HepG2 (cell line): ENCODE measurements at regions not wholly inside any gene's neighbourhood (a gene's known extent, or its start where the extent isn't known, plus 50 kb on each side); places are given as distances from the start of the nearest gene placed in this dataset.

Experiments used
- ARNT ChIP-seq: fragments of 450-650 bp; IDR thresholded peaks from 2 replicates; pipeline ENCODE4 v1.6.1; 2017
- HCFC1 ChIP-seq: fragments of 150-350 bp; IDR thresholded peaks from 2 replicates; pipeline ENCODE4 v1.6.1; 2014; ENCODE audit warnings: low read depth, low read length
- NAIF1 ChIP-seq: sonication (generic); formaldehyde crosslinking; IDR thresholded peaks from 2 replicates; pipeline ENCODE4 v1.5.0; 2020; ENCODE audit warnings: mild to moderate bottlenecking, missing genetic modification reagents, borderline replicate concordance
- NFIB ChIP-seq: sonication (generic); formaldehyde crosslinking; IDR thresholded peaks from 2 replicates; pipeline ENCODE4 v1.9.0; 2021; ENCODE audit warnings: missing genetic modification reagents, mild to moderate bottlenecking, borderline replicate concordance
- NPAS2 ChIP-seq: sonication (generic); formaldehyde crosslinking; IDR thresholded peaks from 2 replicates; pipeline ENCODE4 v1.8.0; 2022; ENCODE audit warnings: mild to moderate bottlenecking, missing genetic modification reagents, borderline replicate concordance
- NR1H2 ChIP-seq: sonication (generic); formaldehyde crosslinking; IDR thresholded peaks from 2 replicates; pipeline ENCODE4 v1.8.1; 2022; ENCODE audit warnings: low read depth, missing genetic modification reagents, borderline replicate concordance
- SCMH1 ChIP-seq: sonication (generic); formaldehyde crosslinking; IDR thresholded peaks from 2 replicates; pipeline ENCODE4 v1.9.0; 2021; ENCODE audit warnings: missing genetic modification reagents, mild to moderate bottlenecking, borderline replicate concordance
- SMAD9 ChIP-seq: sonication (generic); formaldehyde crosslinking; IDR thresholded peaks from 2 replicates; pipeline ENCODE4 v1.5.1; 2020; ENCODE audit warnings: mild to moderate bottlenecking, missing genetic modification reagents
- ZBTB1 ChIP-seq: sonication (generic); formaldehyde crosslinking; IDR thresholded peaks from 2 replicates; pipeline ENCODE4 v1.4.0; 2020; ENCODE audit warnings: missing genetic modification reagents, borderline replicate concordance
- ZFP41 ChIP-seq: sonication (generic); formaldehyde crosslinking; IDR thresholded peaks from 2 replicates; pipeline ENCODE4 v1.4.0; 2020; ENCODE audit warnings: mild to moderate bottlenecking, missing genetic modification reagents, borderline replicate concordance
- ZKSCAN1 ChIP-seq: fragments of 150-350 bp; IDR thresholded peaks from 2 replicates; pipeline ENCODE4 v1.6.1; 2014; ENCODE audit warnings: low read length
- ZNF232 ChIP-seq: sonication (generic); formaldehyde crosslinking; IDR thresholded peaks from 2 replicates; pipeline ENCODE4 v1.4.0; 2020; ENCODE audit warnings: missing genetic modification reagents, borderline replicate concordance
- ZNF510 ChIP-seq: sonication (generic); formaldehyde crosslinking; IDR thresholded peaks from 2 replicates; pipeline ENCODE4 v1.4.0; 2020; ENCODE audit warnings: low read depth, mild to moderate bottlenecking, missing genetic modification reagents
- ZNF546 ChIP-seq: sonication (generic); formaldehyde crosslinking; conservative IDR thresholded peaks from 2 replicates; pipeline ENCODE4 v1.8.1; 2023; ENCODE audit warnings: mild to moderate bottlenecking, missing genetic modification reagents
- ZNF563 ChIP-seq: sonication (generic); formaldehyde crosslinking; IDR thresholded peaks from 2 replicates; pipeline ENCODE4 v1.8.0; 2022; ENCODE audit warnings: mild to moderate bottlenecking, moderate library complexity, missing genetic modification reagents
- ZNF567 ChIP-seq: sonication (generic); formaldehyde crosslinking; IDR thresholded peaks from 2 replicates; pipeline ENCODE4 v1.8.1; 2023; ENCODE audit warnings: mild to moderate bottlenecking, missing genetic modification reagents, borderline replicate concordance
- ZNF569 ChIP-seq: sonication (generic); formaldehyde crosslinking; IDR thresholded peaks from 2 replicates; pipeline ENCODE4 v1.5.0; 2020; ENCODE audit warnings: mild to moderate bottlenecking, missing genetic modification reagents, moderate library complexity, borderline replicate concordance
- ZNF607 ChIP-seq: sonication (generic); formaldehyde crosslinking; IDR thresholded peaks from 2 replicates; pipeline ENCODE4 v1.5.1; 2020; ENCODE audit warnings: missing genetic modification reagents, mild to moderate bottlenecking, borderline replicate concordance
- ZNF713 ChIP-seq: sonication (generic); formaldehyde crosslinking; IDR thresholded peaks from 2 replicates; pipeline ENCODE4 v1.4.0; 2020; ENCODE audit warnings: mild to moderate bottlenecking, missing genetic modification reagents
- TF ChIP-seq, protein P1 (sequence below): sonication (generic); formaldehyde crosslinking; IDR thresholded peaks from 2 replicates; pipeline ENCODE4 v1.4.0; 2020; ENCODE audit warnings: low read depth, mild to moderate bottlenecking, missing genetic modification reagents
- TF ChIP-seq, protein P2 (sequence below): sonication (generic); formaldehyde crosslinking; conservative IDR thresholded peaks from 2 replicates; pipeline ENCODE4 v1.4.0; 2020; ENCODE audit warnings: missing genetic modification reagents
- TF ChIP-seq, protein P3 (sequence below): sonication (generic); formaldehyde crosslinking; IDR thresholded peaks from 2 replicates; pipeline ENCODE4 v1.5.0; 2020; ENCODE audit warnings: missing genetic modification reagents
- TF ChIP-seq, protein P4 (sequence below): sonication (generic); formaldehyde crosslinking; IDR thresholded peaks from 2 replicates; pipeline ENCODE4 v1.8.0; 2022; ENCODE audit warnings: mild to moderate bottlenecking, missing genetic modification reagents, moderate library complexity
- TF ChIP-seq, protein P5 (sequence below): sonication (generic); formaldehyde crosslinking; IDR thresholded peaks from 2 replicates; pipeline ENCODE4 v1.8.1; 2023; ENCODE audit warnings: mild to moderate bottlenecking, missing genetic modification reagents

DNA sequence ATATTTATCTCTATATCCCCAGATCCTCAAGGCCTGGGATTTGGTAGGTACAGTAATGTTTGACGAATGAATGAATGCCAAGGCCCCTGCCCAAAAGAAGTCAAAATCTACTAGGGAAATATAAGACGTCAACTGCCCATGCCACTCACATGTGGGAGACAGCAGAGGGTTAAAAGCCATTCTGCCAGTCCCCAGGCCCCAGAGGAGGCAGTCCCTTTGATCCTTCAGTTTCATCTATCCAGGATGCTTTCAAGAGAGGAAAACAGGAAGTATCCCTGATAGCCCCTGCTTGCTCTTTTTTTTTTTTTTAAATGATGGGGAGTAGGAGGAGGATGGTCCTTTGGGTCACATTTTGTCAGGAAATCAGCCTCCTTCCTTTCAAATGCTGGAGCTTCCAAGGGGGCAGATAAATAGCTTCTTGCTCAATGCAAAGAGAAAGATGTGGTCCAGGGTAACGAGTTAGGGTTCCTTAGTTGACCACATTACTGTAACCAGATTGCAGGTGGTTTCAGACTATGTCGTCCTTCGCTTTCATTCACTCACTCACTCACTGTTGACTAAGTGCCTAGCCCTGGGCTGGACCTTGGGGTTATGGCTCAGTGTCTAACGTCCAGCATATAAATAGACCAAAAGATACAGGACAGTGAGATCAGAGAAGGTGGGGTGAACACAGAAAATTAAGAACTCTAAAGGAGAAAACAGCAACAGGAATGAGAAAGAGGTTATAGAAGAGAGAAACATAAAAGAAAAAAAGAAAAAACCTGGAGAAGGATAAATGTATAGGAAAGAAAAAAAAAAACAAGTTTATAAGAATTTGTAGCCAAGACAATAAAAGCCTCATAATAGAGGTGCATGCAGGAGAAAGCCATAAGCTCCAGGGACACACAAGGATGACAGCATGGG, 64.6 kb upstream of the PIM1 start (continued):
- TF ChIP-seq, protein P1, sequence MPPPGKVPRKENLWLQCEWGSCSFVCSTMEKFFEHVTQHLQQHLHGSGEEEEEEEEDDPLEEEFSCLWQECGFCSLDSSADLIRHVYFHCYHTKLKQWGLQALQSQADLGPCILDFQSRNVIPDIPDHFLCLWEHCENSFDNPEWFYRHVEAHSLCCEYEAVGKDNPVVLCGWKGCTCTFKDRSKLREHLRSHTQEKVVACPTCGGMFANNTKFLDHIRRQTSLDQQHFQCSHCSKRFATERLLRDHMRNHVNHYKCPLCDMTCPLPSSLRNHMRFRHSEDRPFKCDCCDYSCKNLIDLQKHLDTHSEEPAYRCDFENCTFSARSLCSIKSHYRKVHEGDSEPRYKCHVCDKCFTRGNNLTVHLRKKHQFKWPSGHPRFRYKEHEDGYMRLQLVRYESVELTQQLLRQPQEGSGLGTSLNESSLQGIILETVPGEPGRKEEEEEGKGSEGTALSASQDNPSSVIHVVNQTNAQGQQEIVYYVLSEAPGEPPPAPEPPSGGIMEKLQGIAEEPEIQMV (CRISPR knock-in tag), result no peak
- TF ChIP-seq NFIB (no peak), ZBTB1 (CRISPR knock-in tag) (no peak), ZFP41 (CRISPR knock-in tag) (no peak), SCMH1 (CRISPR knock-in tag) (no peak), NPAS2 (no peak), ZNF567 (CRISPR knock-in tag) (no peak), HCFC1 (no peak), ZNF713 (CRISPR knock-in tag) (no peak), ZNF546 (CRISPR knock-in tag) (peak; percentile 66; the same call in 1 of the 2 replicates), NAIF1 (CRISPR knock-in tag) (no peak), ZNF607 (CRISPR knock-in tag) (0 out of 2 replicates have a peak, but pooled peaks have one; percentile 59), ARNT (no peak), ZKSCAN1 (no peak), ZNF232 (CRISPR knock-in tag) (0 out of 2 replicates have a peak, but pooled peaks have one; percentile 15), ZNF510 (no peak), ZNF563 (CRISPR knock-in tag) (no peak), NR1H2 (CRISPR knock-in tag) (no peak), ZNF569 (CRISPR knock-in tag) (no peak), SMAD9 (CRISPR knock-in tag) (no peak)
- TF ChIP-seq, protein P2, sequence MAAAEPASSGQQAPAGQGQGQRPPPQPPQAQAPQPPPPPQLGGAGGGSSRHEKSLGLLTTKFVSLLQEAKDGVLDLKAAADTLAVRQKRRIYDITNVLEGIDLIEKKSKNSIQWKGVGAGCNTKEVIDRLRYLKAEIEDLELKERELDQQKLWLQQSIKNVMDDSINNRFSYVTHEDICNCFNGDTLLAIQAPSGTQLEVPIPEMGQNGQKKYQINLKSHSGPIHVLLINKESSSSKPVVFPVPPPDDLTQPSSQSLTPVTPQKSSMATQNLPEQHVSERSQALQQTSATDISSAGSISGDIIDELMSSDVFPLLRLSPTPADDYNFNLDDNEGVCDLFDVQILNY (CRISPR knock-in tag), result no peak
- TF ChIP-seq, protein P3, sequence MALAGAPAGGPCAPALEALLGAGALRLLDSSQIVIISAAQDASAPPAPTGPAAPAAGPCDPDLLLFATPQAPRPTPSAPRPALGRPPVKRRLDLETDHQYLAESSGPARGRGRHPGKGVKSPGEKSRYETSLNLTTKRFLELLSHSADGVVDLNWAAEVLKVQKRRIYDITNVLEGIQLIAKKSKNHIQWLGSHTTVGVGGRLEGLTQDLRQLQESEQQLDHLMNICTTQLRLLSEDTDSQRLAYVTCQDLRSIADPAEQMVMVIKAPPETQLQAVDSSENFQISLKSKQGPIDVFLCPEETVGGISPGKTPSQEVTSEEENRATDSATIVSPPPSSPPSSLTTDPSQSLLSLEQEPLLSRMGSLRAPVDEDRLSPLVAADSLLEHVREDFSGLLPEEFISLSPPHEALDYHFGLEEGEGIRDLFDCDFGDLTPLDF (CRISPR knock-in tag), result no peak
- TF ChIP-seq, protein P4, sequence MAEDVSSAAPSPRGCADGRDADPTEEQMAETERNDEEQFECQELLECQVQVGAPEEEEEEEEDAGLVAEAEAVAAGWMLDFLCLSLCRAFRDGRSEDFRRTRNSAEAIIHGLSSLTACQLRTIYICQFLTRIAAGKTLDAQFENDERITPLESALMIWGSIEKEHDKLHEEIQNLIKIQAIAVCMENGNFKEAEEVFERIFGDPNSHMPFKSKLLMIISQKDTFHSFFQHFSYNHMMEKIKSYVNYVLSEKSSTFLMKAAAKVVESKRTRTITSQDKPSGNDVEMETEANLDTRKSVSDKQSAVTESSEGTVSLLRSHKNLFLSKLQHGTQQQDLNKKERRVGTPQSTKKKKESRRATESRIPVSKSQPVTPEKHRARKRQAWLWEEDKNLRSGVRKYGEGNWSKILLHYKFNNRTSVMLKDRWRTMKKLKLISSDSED (CRISPR knock-in tag), result no peak
- TF ChIP-seq, protein P5, sequence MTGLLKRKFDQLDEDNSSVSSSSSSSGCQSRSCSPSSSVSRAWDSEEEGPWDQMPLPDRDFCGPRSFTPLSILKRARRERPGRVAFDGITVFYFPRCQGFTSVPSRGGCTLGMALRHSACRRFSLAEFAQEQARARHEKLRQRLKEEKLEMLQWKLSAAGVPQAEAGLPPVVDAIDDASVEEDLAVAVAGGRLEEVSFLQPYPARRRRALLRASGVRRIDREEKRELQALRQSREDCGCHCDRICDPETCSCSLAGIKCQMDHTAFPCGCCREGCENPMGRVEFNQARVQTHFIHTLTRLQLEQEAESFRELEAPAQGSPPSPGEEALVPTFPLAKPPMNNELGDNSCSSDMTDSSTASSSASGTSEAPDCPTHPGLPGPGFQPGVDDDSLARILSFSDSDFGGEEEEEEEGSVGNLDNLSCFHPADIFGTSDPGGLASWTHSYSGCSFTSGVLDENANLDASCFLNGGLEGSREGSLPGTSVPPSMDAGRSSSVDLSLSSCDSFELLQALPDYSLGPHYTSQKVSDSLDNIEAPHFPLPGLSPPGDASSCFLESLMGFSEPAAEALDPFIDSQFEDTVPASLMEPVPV (CRISPR knock-in tag), result no peak
